ENCODE measurements at regions not wholly inside any gene's neighbourhood (a gene's known extent, or its start where the extent isn't known, plus 50 kb on each side); places are given as distances from the start of the nearest gene placed in this dataset.

DNA sequence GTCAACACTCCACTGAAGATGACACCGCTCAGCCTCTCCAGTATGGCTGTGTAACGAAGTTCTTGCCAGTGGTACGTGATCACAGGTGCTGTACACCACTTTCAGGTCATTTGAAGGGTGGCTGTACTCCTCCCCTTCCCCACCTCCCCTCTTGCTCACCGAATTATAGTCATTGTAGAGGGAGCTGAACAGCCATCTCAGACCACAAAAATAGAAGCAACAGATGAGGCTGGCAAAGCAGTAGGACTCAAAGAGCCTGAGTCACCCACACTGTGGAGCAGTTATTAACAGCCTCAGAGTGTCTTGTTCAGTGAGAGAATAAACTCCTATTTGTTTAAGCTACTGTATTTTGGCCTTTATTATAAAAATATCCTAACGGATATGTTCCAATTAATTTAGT is 192.5 kb upstream of the MCHR2 start:
- Histone ChIP-seq H4K20me1 (ENCODE audit: insufficient read depth) (no peaks in the 10 kb centered on the region), H3K36me3 (ENCODE audit: insufficient read depth) (no peaks in the 10 kb centered on the region), H2AFZ (ENCODE audit: low read depth) (no peak overlapping the region), H3K9ac (no peak overlapping the region), H3K4me3 (IDR thresholded peaks at IDR 0.05; ENCODE audit: insufficient read depth, low read depth, low read length) (no peak overlapping the region), H3K27ac (no peak overlapping the region), H3K79me2 (ENCODE audit: insufficient read depth, low read depth) (no peaks in the 10 kb centered on the region), H3K4me2 (no peak overlapping the region), H3K27me3 (ENCODE audit: insufficient read depth, low read depth) (no peaks in the 10 kb centered on the region), H3K4me1 (ENCODE audit: low read depth, poor library complexity, severe bottlenecking) (no peaks in the 10 kb centered on the region)
- TF ChIP-seq, protein P1, sequence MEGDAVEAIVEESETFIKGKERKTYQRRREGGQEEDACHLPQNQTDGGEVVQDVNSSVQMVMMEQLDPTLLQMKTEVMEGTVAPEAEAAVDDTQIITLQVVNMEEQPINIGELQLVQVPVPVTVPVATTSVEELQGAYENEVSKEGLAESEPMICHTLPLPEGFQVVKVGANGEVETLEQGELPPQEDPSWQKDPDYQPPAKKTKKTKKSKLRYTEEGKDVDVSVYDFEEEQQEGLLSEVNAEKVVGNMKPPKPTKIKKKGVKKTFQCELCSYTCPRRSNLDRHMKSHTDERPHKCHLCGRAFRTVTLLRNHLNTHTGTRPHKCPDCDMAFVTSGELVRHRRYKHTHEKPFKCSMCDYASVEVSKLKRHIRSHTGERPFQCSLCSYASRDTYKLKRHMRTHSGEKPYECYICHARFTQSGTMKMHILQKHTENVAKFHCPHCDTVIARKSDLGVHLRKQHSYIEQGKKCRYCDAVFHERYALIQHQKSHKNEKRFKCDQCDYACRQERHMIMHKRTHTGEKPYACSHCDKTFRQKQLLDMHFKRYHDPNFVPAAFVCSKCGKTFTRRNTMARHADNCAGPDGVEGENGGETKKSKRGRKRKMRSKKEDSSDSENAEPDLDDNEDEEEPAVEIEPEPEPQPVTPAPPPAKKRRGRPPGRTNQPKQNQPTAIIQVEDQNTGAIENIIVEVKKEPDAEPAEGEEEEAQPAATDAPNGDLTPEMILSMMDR (conservative IDR thresholded peaks at IDR 0.05; ENCODE audit: low read depth, low read length), result no peak

- Histone ChIP-seq H3K27ac (no peak overlapping the region), H3K79me2 (ENCODE audit: insufficient read depth, low read depth) (no peaks in the 10 kb centered on the region), H3K4me3 (IDR thresholded peaks at IDR 0.05; ENCODE audit: insufficient read depth, low read depth, low read length) (no peak overlapping the region), H3K4me1 (ENCODE audit: low read depth, poor library complexity, severe bottlenecking) (peaks cover 8% of the 10 kb centered on the region), H3K9ac (no peak overlapping the region), H2AFZ (ENCODE audit: low read depth) (no peak overlapping the region), H3K4me2 (no peak overlapping the region), H3K27me3 (ENCODE audit: insufficient read depth, low read depth) (no peaks in the 10 kb centered on the region), H3K36me3 (ENCODE audit: insufficient read depth) (no peaks in the 10 kb centered on the region), H4K20me1 (ENCODE audit: insufficient read depth) (no peaks in the 10 kb centered on the region)
- TF ChIP-seq, protein P1 (conservative IDR thresholded peaks at IDR 0.05; ENCODE audit: low read depth, low read length), result no peak
Measured at GRCh38 chr6:100185615-100186014, 191.6 kb upstream of the MCHR2 start.

GRCh38 chr6:100184473-100184872 is 190.4 kb upstream of the MCHR2 start:
- no peak overlapping the region for H3K9ac ChIP-seq
- no peak overlapping the region for H3K27ac ChIP-seq
- H3K27me3 ChIP-seq (ENCODE audit: insufficient read depth, low read depth), result no peaks in the 10 kb centered on the region
- TF ChIP-seq, protein P1 (conservative IDR thresholded peaks at IDR 0.05; ENCODE audit: low read depth, low read length), result no peak
- H3K36me3 ChIP-seq (ENCODE audit: insufficient read depth), result no peaks in the 10 kb centered on the region
- H2AFZ ChIP-seq (ENCODE audit: low read depth), result no peak overlapping the region
- H4K20me1 ChIP-seq (ENCODE audit: insufficient read depth), result no peaks in the 10 kb centered on the region
- no peaks in the 10 kb centered on the region for H3K79me2 ChIP-seq (ENCODE audit: insufficient read depth, low read depth)
- H3K4me2 ChIP-seq, result no peak overlapping the region
- H3K4me3 ChIP-seq (IDR thresholded peaks at IDR 0.05; ENCODE audit: insufficient read depth, low read depth, low read length), result no peak overlapping the region
- H3K4me1 ChIP-seq (ENCODE audit: low read depth, poor library complexity, severe bottlenecking), result peaks cover 10% of the 10 kb centered on the region

DNA sequence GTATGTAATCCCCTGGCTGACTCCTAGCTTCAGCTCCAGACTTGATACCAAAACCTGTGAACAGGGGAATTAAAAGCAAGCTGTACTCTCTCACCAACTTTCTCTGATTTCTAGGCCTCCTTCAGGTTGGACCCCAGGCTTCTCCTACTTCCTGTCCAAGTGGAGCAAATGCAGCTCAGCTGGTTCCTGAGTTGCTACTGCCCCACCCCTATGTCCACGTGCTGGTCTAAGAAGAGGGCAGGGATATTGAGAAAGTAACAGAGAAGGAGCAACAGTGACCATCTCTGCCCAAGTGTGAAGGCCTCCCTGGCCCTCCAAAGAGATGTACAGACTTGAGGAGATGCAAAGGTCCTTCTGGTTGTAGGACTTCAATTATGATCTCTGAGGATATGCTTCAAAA is 188.3 kb upstream of the MCHR2 start:
- H2AFZ ChIP-seq (ENCODE audit: low read depth), result no peak overlapping the region

More for the DNA sequence above, 188.3 kb upstream of the MCHR2 start:
- H3K27ac ChIP-seq, result no peak overlapping the region
- H3K4me3 ChIP-seq (IDR thresholded peaks at IDR 0.05; ENCODE audit: insufficient read depth, low read depth, low read length), result no peak overlapping the region
- TF ChIP-seq, protein P1 (conservative IDR thresholded peaks at IDR 0.05; ENCODE audit: low read depth, low read length), result no peak
- no peaks in the 10 kb centered on the region for H3K36me3 ChIP-seq (ENCODE audit: insufficient read depth)
- H4K20me1 ChIP-seq (ENCODE audit: insufficient read depth), result no peaks in the 10 kb centered on the region
- H3K27me3 ChIP-seq (ENCODE audit: insufficient read depth, low read depth), result no peaks in the 10 kb centered on the region
- no peaks in the 10 kb centered on the region for H3K79me2 ChIP-seq (ENCODE audit: insufficient read depth, low read depth)
- H3K4me2 ChIP-seq, result no peak overlapping the region
- peaks cover 10% of the 10 kb centered on the region for H3K4me1 ChIP-seq (ENCODE audit: low read depth, poor library complexity, severe bottlenecking)
- H3K9ac ChIP-seq, result no peak overlapping the region

All from KMS-11 (cell line).